T47D (cell line): ENCODE measurements at regions not wholly inside any gene's neighbourhood (a gene's known extent, or its start where the extent isn't known, plus 50 kb on each side); places are given as distances from the start of the nearest gene placed in this dataset.
A peak's percentile ranks its signal among the peaks of the same experiment; 100 is the strongest.
"Not testable (repeated sequence)": the region's sequence is repeated elsewhere in the genome, so short reads cannot be mapped to it uniquely, and the experiment has no call there.

Experiments
- DNase-seq, 2 experiments: peaks; one replicate each; pipeline versions ENCODE4 v3.0.0 to v3.0.0-alpha.2; 2011 to 2012; ENCODE audit warnings: low read depth in 1 of 2, low spot score in 1 of 2
- JUND ChIP-seq: IDR thresholded peaks from 2 replicates; pipeline ENCODE4 v1.6.1; 2012; ENCODE audit warnings: low read depth
- in situ Hi-C: cut with HindIII; loops from 2 replicates; pipeline ENCODE4 v1.10.0; 2016; ENCODE audit warnings: low sequenced_read_pairs, low pct_unique_long_range_greater_than_20kb

- TF ChIP-seq JUND = no peak
- DNase-seq = no peak
- in situ Hi-C loops = no loop called here
Measured at GRCh38 chrX:2640436-2641150, 50.5 kb upstream of the CD99 start.

- in situ Hi-C loops = no loop called here
- no peak for DNase-seq
- no peak for TF ChIP-seq JUND
Measured at GRCh38 chrX:2638279-2638678, 52.8 kb upstream of the CD99 start.

- in situ Hi-C loops = no loop called here
- TF ChIP-seq JUND = no peak
- DNase-seq = no peak
Measured at GRCh38 chrX:2635342-2635741, 55.8 kb upstream of the CD99 start.

- DNase-seq = peak in 1 of 2 experiments; percentile 15
- TF ChIP-seq JUND = no peak
- in situ Hi-C loops = no loop called here
Measured at GRCh38 chrX:2632533-2633504, 58.3 kb upstream of the CD99 start.

GRCh38 chrX:2631743-2632532 is 59.2 kb upstream of the CD99 start:
- DNase-seq = no peak
- in situ Hi-C loops = no loop called here
- no peak for TF ChIP-seq JUND

- in situ Hi-C loops = not testable (repeated sequence)
- peak in 1 of 2 experiments; percentile 58 for DNase-seq
Measured at GRCh38 chrX:2630935-2631742, 60.0 kb upstream of the CD99 start.

- peak in 1 of 2 experiments; percentile 76 for DNase-seq
- in situ Hi-C loops = not testable (repeated sequence)
Measured at GRCh38 chrX:2630008-2630934, 60.8 kb upstream of the CD99 start.

- in situ Hi-C loops = no loop called here
- peak in 1 of 2 experiments; percentile 15 for DNase-seq
- no peak for TF ChIP-seq JUND
Measured at GRCh38 chrX:2629316-2630007, 61.6 kb upstream of the CD99 start.

- DNase-seq = peak in 1 of 2 experiments; percentile 20
- TF ChIP-seq JUND = no peak
- in situ Hi-C loops = no loop called here
Measured at GRCh38 chrX:2628751-2629315, 62.3 kb upstream of the CD99 start.

- DNase-seq = peak in 1 of 2 experiments; percentile 65
- in situ Hi-C loops = no loop called here
Measured at GRCh38 chrX:2627272-2627867, 63.7 kb upstream of the CD99 start.

More at GRCh38 chrX:2627272-2627867, 63.7 kb upstream of the CD99 start:
- TF ChIP-seq JUND = no peak
